Heart left ventricle (tissue), 16 donors: ENCODE measurements at regions not wholly inside any gene's neighbourhood (a gene's known extent, or its start where the extent isn't known, plus 50 kb on each side); places are given as distances from the start of the nearest gene placed in this dataset.

Source experiments
- ATAC-seq, 4 donors: fragments of 200-7000 bp; cut with Tn5 transposase; one replicate each; pipeline ENCODE4 v1.9.1; 2020 to 2022; ENCODE audit warnings: moderate library complexity in 4 of 4, mild to moderate bottlenecking in 3 of 4, moderate number of reproducible peaks in 1 of 4
- DNase-seq, 5 donors: peaks; one replicate each; pipeline ENCODE4 v3.0.0-alpha.2; 2020
- H3K27ac ChIP-seq, 12 donors: fragments of 200-600 bp; sonication (generic) in 4 of 12; one replicate each; pipeline versions ENCODE4 v1.5.0 to v1.8.0; 2016 to 2022; ENCODE audit warnings: mild to moderate bottlenecking in 2 of 12
- H3K27me3 ChIP-seq, 9 donors: fragments of 200-600 bp; sonication (generic) in 2 of 9; one replicate each; pipeline versions ENCODE4 v1.5.1 to v1.8.0; 2016 to 2022; ENCODE audit warnings: mild to moderate bottlenecking in 3 of 9
- H3K36me3 ChIP-seq, 9 donors: fragments of 200-600 bp; sonication (generic) in 2 of 9; one replicate each; pipeline versions ENCODE4 v1.5.0 to v1.8.0; 2018 to 2022; ENCODE audit warnings: mild to moderate bottlenecking in 2 of 9
- H3K4me1 ChIP-seq, 12 donors: fragments of 200-600 bp; sonication (generic) in 4 of 12; one replicate each; pipeline versions ENCODE4 v1.5.0 to v1.8.0; 2016 to 2022; ENCODE audit warnings: mild to moderate bottlenecking in 3 of 12
- H3K4me3 ChIP-seq, 12 donors: fragments of 200-600 bp; sonication (generic) in 4 of 12; one replicate each; pipeline versions ENCODE4 v1.5.0 to v1.8.0; 2017 to 2022; ENCODE audit warnings: mild to moderate bottlenecking in 9 of 12, moderate library complexity in 4 of 12
- H3K9me3 ChIP-seq, 12 donors: fragments of 200-600 bp; sonication (generic) in 4 of 12; one replicate each; pipeline versions ENCODE4 v1.5.0 to v1.8.0; 2016 to 2022; ENCODE audit warnings: mild to moderate bottlenecking in 1 of 12
- CTCF ChIP-seq, 12 donors: fragments of 200-600 bp; sonication (generic) in 4 of 12; IDR thresholded peaks; one replicate each; pipeline versions ENCODE4 v1.5.0 to v1.8.0; 2018 to 2022; ENCODE audit warnings: antibody characterized with exemption in 12 of 12, mild to moderate bottlenecking in 5 of 12
- POLR2A ChIP-seq, 2 donors: fragments of 450-650 bp; IDR thresholded peaks; one replicate each; pipeline ENCODE4 v1.6.1; 2017; ENCODE audit warnings: antibody characterized with exemption in 2 of 2, mild to moderate bottlenecking in 2 of 2, moderate library complexity in 2 of 2
- WGBS, 4 donors: extraction: QIAGEN DNeasy Blood & Tissue Kit in 2 of 4; methylation state at CpG; one replicate each; pipeline versions ENCODE4 v1.1.5 to v1.1.7; 2013 to 2018; 5-methylcytosine and 5-hydroxymethylcytosine counted together
- intact Hi-C, 10 donors: fragments of 100-400 bp; cut with DNase I; formaldehyde crosslinking; loops; one replicate each; pipeline versions ENCODE4 v1.11.1 to v1.14.2; 2022
- donor health status: ischemic (EF 13 %, LVEDD 7.1; RV severe dilation, severe dysfunction).
- donor health status: healthy with polysubstance abuse.
- donor health status: DM: no; HTN: yes; CAD: no.
- donor health status: DM: no; HTN: no; CAD: no.
- donor health status: ischemic (EF 25% LVEDD 6.9; RV normal size, moderate dysfunction).
- donor health status: ischemic (EF 25% LVEDD 5.7; RV mildly dilated, moderate dysfunction).
- donor health status: healthy.
- donor health status: DM: yes; HTN: yes; CAD: no.
- donor health status: ischemic (EF 35%, LVEDD 5.7; RV mildly dilated, moderate dysfunction).
- donor health status: nonischemic (EF 11% LVEDD 7.7; RV severe dilation, severe dysfunction).
- donor health status: DM: yes; HTN: yes; CAD: no.
- donor health status: PGD.
- donor health status: ischemic (EF 29% LVEDD 5.4; RV normal size, mild dysfunction).
- donor health status: nonischemic (EF 23%, LVEDD 6.1; RV moderate dilation, normal function).

- no peak for TF ChIP-seq POLR2A (IDR thresholded peaks at IDR 0.05)
- TF ChIP-seq CTCF (IDR thresholded peaks at IDR 0.05) = no peak
- H3K27ac ChIP-seq = no peak overlapping the region
- ATAC-seq (no peak), DNase-seq (no peak)
- H3K9me3 ChIP-seq = no peaks in the 10 kb centered on the region
- no peaks in the 10 kb centered on the region for H3K36me3 ChIP-seq
- H3K4me3 ChIP-seq = no peak overlapping the region
- 79 to 87% (median 84%) methylated on average over 4 of the region's 4 CpGs for WGBS, 4 donors
- no peaks in the 10 kb centered on the region for H3K27me3 ChIP-seq
- intact Hi-C loops = no loop called here
- no peaks in the 10 kb centered on the region for H3K4me1 ChIP-seq
These were observed 318.7 kb downstream of the PCDH18 start for GRCh38 chr4:137213372-137214173.

- Histone ChIP-seq H3K27me3 (no peaks in the 10 kb centered on the region), H3K4me1 (no peaks in the 10 kb centered on the region), H3K36me3 (no peaks in the 10 kb centered on the region), H3K9me3 (no peaks in the 10 kb centered on the region), H3K27ac (no peak overlapping the region), H3K4me3 (no peak overlapping the region)
- DNase-seq = no peak
- no peak for ATAC-seq
- intact Hi-C loops = no loop called here
- TF ChIP-seq CTCF (IDR thresholded peaks at IDR 0.05) (no peak), POLR2A (IDR thresholded peaks at IDR 0.05) (no peak)
These were observed 319.7 kb downstream of the PCDH18 start for GRCh38 chr4:137212601-137213000.

- TF ChIP-seq POLR2A (IDR thresholded peaks at IDR 0.05) (no peak), CTCF (IDR thresholded peaks at IDR 0.05) (no peak)
- DNase-seq = no peak
These were observed 323.1 kb downstream of the PCDH18 start for GRCh38 chr4:137209240-137209639.

GRCh38 chr4:137206781-137207180, 325.5 kb downstream of the PCDH18 start:
- Histone ChIP-seq H3K9me3 (no peaks in the 10 kb centered on the region), H3K4me3 (no peak overlapping the region), H3K27me3 (no peaks in the 10 kb centered on the region), H3K36me3 (no peaks in the 10 kb centered on the region), H3K4me1 (no peaks in the 10 kb centered on the region), H3K27ac (no peak overlapping the region)
- ATAC-seq = no peak
- intact Hi-C loops = no loop called here
- DNase-seq = no peak
- 13 to 23% (median 17%) methylated on average over 1 of the region's 1 CpG for WGBS, 4 donors
- TF ChIP-seq CTCF (IDR thresholded peaks at IDR 0.05) (no peak), POLR2A (IDR thresholded peaks at IDR 0.05) (no peak)

More at GRCh38 chr4:137209240-137209639, 323.1 kb downstream of the PCDH18 start:
- WGBS, 4 donors = 86 to 88% (median 87%) methylated on average over 2 of the region's 2 CpGs
- no peaks in the 10 kb centered on the region for H3K4me1 ChIP-seq
- intact Hi-C loops = no loop called here
- H3K9me3 ChIP-seq = no peaks in the 10 kb centered on the region
- no peaks in the 10 kb centered on the region for H3K27me3 ChIP-seq
- no peak overlapping the region for H3K4me3 ChIP-seq
- H3K27ac ChIP-seq = no peak overlapping the region
- no peak for ATAC-seq
- no peaks in the 10 kb centered on the region for H3K36me3 ChIP-seq
